Mucosa of gallbladder (tissue), 1 donor: ENCODE measurements at regions not wholly inside any gene's neighbourhood (a gene's known extent, or its start where the extent isn't known, plus 50 kb on each side); places are given as distances from the start of the nearest gene placed in this dataset.
"Not testable (repeated sequence)": the region's sequence is repeated elsewhere in the genome, so short reads cannot be mapped to it uniquely, and the experiment has no call there.

Experiments
- DNase-seq: peaks from one replicate; pipeline ENCODE4 v3.0.0-alpha.2; 2020; ENCODE audit warnings: low spot score
- donor health status: DM: no; HTN: no; CAD: no.

DNA sequence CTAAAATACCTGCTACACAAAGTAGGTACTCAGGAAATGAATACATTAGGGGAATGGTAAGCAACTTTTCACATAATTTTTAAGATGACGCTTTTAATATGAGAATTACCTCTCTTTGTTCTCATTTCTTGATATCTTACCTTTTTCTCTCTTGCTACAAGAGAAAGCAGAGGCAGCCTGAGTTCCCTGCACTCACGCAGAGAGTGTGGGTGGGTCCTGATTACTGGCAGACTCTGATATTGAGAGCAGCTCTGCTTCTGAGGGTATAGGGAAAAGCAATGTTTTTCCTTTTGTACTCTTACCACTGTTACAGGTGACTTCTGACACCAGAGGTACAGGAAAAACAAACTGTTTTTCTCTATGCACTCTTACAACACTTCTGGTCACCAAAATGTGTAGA lies 420.2 kb upstream of the TMTC1 start:
- DNase-seq: no peak

GRCh38 chr12:30202521-30203254 lies 418.9 kb upstream of the TMTC1 start:
- DNase-seq: no peak

DNA sequence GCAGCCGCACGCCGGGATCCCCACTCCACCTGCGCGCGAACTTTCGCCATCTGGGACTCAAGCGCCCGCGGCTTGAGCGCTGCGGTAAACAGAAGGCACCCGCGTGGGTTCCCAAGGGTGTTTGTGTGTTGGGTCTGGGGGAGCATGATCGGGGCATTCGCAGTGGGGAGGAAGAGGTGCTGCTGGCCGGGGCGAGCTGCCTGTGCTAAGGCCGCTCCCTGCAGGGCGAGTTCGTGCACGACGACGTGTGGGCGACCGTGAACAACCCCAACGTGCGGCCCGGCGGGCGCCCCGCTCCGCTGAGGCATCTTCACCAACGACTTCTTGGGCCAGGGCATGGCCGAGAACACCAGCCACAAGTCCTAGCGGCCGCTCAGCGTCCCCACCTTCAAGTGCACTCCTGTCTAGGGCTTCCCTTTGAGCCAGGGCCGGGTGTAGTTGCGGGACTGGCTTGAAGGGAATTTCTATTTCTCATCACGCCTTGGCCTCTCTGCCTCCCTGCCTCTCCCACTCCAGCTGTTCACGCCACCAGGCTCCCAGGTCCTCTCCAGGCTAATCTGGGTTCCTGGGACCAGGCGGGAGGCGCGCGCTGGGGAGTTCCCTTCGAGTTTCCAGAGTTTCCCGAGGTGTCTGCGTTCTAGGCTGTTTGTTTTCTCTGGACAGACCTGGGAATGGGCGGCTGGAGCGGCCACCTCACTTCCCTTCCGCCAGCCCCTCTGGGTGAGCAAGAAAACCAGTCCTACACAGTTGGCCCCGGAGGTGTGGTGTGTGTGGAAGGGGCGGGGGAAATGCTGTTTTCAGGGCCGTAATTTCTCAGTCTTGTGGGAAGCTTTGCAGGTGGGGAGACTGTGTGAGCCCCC lies 417.8 kb upstream of the TMTC1 start:
- no peak for DNase-seq

DNA sequence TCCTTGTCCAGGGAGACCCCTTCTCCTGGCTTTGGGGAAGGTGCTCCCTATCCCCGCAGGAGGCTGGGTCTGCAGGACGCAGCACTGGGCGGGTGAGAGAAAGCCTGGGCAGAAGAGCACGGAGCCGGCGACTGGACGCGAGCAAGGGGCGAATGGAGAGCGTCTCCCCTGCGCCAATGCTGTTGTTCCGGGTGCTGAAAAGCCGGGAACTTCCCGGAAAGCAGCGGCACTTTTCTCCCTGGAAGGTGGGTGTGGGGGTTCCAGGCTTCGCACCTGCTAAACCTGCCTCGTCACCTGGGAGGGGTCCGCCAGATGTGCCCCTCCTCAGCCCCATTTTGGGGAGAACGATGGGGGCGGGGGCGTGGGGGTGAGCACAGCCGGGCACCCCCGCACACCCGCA lies 417.1 kb upstream of the TMTC1 start:
- no peak for DNase-seq

DNA sequence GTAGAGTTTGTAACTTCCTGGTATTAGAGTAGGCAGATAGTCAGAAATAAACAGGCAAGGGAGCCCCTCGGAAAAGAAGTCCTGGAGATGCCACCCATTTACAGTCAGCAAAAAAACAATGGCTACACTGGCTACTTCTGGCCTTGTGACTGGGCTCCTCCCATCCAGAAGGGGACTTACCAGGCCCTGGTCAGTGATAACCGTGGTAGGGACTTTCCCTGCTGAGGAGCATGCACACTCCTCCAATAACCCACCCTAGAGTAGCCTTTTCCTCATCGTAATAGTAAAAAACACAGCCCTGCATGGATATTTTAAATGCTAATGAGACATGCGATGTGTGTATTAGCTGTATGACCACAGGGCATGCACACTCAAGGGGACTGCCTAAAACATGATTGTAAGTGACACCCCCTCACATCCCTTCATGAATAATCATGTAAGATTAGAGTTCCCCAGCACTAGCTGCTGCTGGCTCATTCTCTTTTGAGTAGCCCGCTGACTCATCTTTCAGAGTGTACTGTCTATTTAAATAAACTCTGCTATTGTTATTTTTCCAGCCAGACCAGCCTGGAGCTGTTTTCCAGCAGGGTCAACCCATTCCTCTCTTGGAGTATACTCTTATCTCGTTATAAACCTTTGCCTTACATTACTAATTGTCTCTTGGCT lies 413.8 kb upstream of the TMTC1 start:
- no peak for DNase-seq

DNA sequence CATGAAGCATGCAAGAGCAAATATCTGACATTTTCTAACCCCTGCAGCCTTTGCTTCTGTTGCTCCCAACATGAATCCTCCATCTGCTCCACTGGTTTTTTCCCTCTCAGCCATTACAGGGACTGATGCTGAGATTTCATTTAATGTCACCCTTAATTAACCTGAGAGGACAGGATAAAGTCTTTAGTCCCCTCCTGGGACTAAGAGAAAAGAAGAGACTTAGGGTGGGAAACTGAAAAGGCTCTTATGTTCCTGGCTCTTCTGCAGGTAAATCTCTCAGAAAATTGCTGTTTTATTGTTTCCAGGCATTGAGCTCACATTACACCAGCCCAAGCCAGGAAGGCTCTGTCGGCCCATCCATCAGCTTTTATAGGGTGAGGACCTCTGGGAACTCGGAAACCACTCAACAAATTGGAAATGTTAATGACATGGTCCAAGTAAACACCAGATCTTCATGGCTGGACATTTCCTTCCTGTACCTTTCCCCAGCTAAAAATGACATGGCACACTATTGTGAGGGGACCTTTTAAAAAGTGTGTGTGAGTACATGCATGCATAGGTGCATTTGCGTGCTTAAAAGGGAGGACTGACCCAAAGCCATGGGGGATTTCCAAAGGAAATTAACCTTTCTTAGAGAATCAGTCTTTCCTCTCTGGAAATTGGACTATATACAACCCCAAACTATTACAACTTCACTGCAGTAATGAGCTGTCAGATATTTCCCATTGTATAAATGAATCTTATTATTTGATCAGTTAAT lies 408.1 kb upstream of the TMTC1 start:
- DNase-seq: no peak

DNA sequence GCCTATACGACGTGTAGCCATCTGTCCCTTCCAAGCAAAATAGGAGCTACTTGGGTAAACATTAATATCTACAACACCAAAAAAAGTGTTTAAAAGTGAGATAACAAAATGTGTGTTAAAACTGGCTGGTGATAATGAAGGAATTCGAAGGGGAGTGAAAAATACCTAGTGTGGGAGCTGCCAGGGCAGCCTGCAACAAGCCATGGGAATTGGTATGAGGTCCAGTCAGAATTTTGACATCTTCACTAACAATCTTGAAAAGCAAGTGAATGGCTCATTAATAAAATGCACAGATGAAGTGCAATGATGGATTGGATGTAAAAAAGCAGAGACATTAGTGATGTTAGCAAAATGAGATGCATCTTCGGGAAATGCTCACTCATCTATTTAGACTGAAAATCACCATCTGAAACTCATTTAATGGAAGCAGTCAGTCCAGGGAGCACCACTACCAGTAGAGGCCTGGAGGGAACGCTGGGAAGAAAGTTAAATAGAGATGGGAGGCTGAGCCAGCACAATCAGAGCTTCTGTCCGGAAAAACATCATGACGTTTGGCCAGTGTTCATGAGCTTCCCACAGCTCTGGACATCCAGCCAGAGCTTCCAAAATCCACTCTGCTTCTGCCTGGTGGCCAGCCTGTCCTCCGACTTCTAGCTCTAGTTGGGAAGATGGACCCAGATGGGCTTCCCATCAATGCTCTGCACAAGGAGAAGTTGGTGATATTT lies 405.0 kb upstream of the TMTC1 start:
- DNase-seq: no peak

DNA sequence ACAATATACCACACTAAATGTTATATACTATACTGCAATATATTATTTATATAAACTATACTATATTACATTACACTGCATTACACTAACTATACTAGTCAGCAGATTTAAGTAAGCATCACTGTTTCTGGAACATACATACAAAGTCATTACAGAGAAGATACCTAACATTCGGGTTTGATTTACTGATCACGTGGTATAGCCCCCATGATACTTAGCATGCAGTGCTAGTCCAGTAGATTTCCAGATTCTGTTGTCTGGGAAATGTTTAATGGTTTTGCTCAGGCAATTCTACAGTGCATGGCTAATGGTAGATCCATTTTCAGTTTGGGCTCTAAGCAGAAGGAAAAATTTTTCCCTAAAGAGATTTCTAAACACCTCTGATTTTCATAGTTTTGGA lies 403.7 kb upstream of the TMTC1 start:
- no peak for DNase-seq

GRCh38 chr12:30181334-30181733 lies 397.6 kb upstream of the TMTC1 start:
- no peak for DNase-seq

- no peak for DNase-seq
Observed at GRCh38 chr12:30180602-30181001, 396.9 kb upstream of the TMTC1 start.

GRCh38 chr12:30178916-30179315 lies 395.2 kb upstream of the TMTC1 start:
- DNase-seq: no peak

- no peak for DNase-seq
Observed at GRCh38 chr12:30169839-30170591, 386.3 kb upstream of the TMTC1 start.

DNA sequence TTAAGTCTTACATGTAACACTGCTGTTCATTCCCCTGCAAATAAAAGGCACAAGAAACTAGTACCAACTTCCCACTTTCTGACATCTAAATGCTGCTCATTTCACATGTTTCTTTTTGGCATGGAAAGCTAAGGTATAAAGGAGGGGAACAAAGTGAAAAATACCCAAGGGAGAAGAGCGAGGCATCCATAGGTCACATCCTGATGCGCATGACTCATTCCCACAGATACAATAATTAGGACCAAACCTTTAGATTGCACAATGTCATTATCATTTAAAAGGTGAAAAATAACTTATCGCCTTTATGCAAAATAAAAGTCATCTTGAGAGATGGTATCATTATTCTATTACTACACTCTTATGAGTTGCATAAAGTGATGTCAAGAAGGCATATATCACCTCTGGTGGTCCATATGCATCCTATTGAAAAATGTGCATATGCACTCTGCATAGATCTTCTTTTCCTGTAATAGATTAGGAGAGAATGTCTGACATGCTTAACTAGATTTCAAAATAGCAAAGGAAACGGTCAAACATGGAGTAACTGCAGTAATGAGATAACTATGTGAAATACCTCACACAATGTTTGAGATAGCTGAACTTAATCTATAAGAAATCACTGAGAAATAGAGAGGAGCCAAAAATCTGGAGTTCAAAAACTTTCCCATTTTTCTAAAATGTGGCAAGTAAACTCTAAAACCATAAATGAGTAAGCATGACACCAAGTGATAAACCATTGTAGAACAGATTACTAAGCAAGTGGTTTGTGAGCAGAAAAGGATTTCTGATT lies 382.5 kb upstream of the TMTC1 start:
- no peak for DNase-seq

DNA sequence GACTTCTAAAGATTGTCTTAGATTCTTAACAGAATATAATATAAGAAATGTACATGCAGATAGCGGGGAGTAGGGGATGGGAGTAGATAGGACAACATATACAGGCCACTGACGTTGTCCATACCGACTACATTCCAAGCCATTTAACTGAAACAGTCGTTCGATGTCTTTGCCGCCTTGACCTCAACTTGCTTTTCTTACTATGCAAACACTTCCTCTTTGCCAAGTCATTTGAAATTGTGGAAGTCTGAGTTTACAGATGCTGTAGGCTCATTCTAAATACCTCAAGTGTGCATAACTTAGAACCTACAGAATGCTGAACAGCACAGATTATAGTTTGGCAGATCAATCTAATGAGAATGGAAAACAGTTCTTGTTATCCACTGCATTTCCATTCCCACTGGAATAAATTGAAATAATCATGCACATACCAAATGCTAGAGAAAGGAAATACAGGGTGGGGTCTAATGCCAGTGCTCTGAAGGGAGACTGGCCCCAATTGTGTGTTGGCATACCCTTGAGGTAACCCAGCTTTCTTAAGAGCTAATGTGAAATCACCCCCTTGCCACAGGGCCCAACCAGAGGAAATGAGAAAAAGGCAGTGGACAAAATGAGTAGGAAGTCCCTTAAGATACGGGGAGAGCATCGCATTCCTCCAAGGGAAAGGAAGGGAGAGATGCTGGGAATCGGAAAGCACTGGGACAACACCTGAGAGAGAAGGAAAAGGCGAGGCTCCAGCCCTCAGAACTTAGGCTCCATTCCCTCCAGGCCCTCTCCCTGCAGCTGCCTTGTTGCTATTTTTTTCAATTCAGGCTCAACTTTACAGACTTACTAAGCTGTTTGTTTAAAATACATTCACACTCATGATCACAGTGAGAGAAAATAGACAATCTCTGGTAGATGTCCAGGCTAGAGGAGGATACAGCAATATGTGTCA lies 380.9 kb upstream of the TMTC1 start:
- DNase-seq: no peak

- DNase-seq: not testable (repeated sequence)
Observed at GRCh38 chr12:30156833-30157232, 373.1 kb upstream of the TMTC1 start.

DNA sequence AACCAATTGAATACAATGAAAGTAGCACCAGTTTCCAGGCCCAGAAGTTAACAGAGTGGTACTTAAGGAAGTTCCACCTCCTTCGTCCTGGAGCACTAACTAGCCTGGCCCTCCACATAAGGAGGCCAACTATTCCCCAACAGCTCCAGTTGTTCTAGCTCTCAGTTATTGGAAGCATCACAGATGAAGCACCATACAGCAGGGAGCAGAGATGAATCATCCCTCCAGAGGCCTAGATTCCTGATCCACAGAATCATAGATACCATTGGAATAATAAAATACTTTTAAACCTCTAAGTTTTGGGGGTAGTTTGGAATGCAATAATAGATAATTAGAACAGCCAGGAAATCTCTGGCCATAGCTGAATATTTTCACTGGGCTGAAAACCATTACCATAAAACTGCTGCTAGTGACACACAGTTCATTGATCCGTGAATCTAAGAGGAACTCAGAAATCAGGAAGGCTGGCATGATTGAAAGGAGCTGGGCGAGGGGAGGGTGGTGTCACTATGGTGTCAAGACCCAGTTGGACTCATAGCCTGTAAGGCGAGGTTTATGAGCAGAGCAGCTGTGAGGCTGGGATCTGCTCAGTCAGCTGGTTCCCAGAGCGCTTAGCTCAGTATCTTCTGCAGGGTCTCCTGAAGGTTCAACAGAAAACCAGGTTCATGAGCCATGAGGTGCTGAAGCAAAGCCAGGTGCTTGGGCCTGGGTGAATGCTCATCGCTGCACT lies 371.4 kb upstream of the TMTC1 start:
- no peak for DNase-seq

DNA sequence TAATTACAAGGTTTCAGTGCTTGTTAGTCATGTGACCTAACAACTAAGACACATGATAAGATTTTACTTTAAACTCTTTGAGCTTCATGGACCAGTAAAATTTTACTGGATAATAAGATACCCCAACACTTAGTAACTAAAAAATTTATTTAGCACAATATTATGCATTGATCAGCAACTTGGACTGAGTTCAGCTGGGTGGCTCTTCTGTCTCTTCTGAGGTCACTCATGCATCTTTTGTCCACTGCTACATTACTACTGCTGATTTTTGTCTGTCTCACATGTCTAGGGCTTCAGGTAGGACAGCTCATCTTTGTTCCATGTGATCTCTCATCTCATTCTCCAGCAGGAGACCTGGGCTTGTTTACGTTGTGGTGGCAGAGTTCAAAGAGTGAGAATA lies 370.2 kb upstream of the TMTC1 start:
- no peak for DNase-seq

DNA sequence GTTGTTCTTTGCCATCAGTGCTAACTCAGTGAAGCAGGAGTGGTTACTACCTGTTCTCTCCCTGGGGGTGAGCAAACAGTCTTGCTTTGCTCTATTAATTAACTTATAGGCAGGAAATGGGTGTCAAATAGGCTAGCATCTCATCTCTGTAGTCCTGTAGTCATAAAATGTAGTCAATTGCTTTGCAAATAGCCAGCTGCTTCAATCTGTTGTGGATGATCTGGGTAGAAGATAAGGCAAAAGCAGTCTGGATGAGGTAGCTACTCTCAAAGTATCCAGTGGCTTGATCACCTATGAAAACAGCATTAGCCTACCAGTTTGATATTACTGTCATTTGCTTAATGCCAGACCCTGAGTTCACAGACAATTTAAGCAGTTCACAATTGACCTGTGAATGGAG lies 369.0 kb upstream of the TMTC1 start:
- DNase-seq: no peak
